IPS-15b (cell line): ENCODE measurements at regions not wholly inside any gene's neighbourhood (a gene's known extent, or its start where the extent isn't known, plus 50 kb on each side); places are given as distances from the start of the nearest gene placed in this dataset.

ENCODE experiments used
- H3K27me3 ChIP-seq: one replicate; pipeline ENCODE4 v1.6.1; 2013; ENCODE audit warnings: low read length; ENCODE audit not compliant: control insufficient read depth, insufficient read depth
- H3K36me3 ChIP-seq: one replicate; pipeline ENCODE4 v1.6.1; 2013; ENCODE audit warnings: low read length; ENCODE audit not compliant: control insufficient read depth, insufficient read depth
- H3K4me1 ChIP-seq: one replicate; pipeline ENCODE4 v1.6.1; 2013; ENCODE audit warnings: mild to moderate bottlenecking, low read length; ENCODE audit not compliant: control insufficient read depth, insufficient read depth
- H3K4me3 ChIP-seq: one replicate; pipeline ENCODE4 v1.5.1; 2013; ENCODE audit warnings: low read depth, low read length
- H3K9ac ChIP-seq: one replicate; pipeline ENCODE4 v1.6.1; 2013; ENCODE audit warnings: low read depth, mild to moderate bottlenecking, low read length
- H3K9me3 ChIP-seq: one replicate; pipeline ENCODE4 v1.6.1; 2013; ENCODE audit warnings: mild to moderate bottlenecking, low read length; ENCODE audit not compliant: control insufficient read depth, insufficient read depth

GRCh38 chr15:93152951-93153350, 63.9 kb upstream of the RGMA start:
- H3K9ac ChIP-seq, result no peak overlapping the region
- no peaks in the 10 kb centered on the region for H3K9me3 ChIP-seq
- H3K4me1 ChIP-seq, result peaks cover 13% of the 10 kb centered on the region

GRCh38 chr15:93152360-93152759, 63.3 kb upstream of the RGMA start:
- Histone ChIP-seq H3K4me1 (peaks cover 13% of the 10 kb centered on the region), H3K9me3 (no peaks in the 10 kb centered on the region), H3K4me3 (no peak overlapping the region), H3K9ac (no peak overlapping the region), H3K27me3 (no peaks in the 10 kb centered on the region), H3K36me3 (no peaks in the 10 kb centered on the region)

More at GRCh38 chr15:93152951-93153350, 63.9 kb upstream of the RGMA start:
- Histone ChIP-seq H3K27me3 (no peaks in the 10 kb centered on the region), H3K36me3 (no peaks in the 10 kb centered on the region), H3K4me3 (no peak overlapping the region)

- Histone ChIP-seq H3K27me3 (no peaks in the 10 kb centered on the region), H3K4me3 (no peak overlapping the region), H3K4me1 (peaks cover 13% of the 10 kb centered on the region), H3K9ac (no peak overlapping the region), H3K9me3 (no peaks in the 10 kb centered on the region), H3K36me3 (no peaks in the 10 kb centered on the region)
Observed at GRCh38 chr15:93150910-93151881, 62.2 kb upstream of the RGMA start.

- no peaks in the 10 kb centered on the region for H3K9me3 ChIP-seq
- H3K4me1 ChIP-seq, result peaks cover 4% of the 10 kb centered on the region
- H3K4me3 ChIP-seq, result no peak overlapping the region
- H3K27me3 ChIP-seq, result no peaks in the 10 kb centered on the region
- H3K9ac ChIP-seq, result no peak overlapping the region
- no peaks in the 10 kb centered on the region for H3K36me3 ChIP-seq
Observed at GRCh38 chr15:93146601-93147000, 57.6 kb upstream of the RGMA start.

- Histone ChIP-seq H3K27me3 (no peaks in the 10 kb centered on the region), H3K9ac (no peak overlapping the region), H3K9me3 (no peaks in the 10 kb centered on the region), H3K4me3 (no peak overlapping the region), H3K36me3 (no peaks in the 10 kb centered on the region), H3K4me1 (peaks cover 3% of the 10 kb centered on the region)
Observed at GRCh38 chr15:93146196-93146595, 57.2 kb upstream of the RGMA start.

DNA sequence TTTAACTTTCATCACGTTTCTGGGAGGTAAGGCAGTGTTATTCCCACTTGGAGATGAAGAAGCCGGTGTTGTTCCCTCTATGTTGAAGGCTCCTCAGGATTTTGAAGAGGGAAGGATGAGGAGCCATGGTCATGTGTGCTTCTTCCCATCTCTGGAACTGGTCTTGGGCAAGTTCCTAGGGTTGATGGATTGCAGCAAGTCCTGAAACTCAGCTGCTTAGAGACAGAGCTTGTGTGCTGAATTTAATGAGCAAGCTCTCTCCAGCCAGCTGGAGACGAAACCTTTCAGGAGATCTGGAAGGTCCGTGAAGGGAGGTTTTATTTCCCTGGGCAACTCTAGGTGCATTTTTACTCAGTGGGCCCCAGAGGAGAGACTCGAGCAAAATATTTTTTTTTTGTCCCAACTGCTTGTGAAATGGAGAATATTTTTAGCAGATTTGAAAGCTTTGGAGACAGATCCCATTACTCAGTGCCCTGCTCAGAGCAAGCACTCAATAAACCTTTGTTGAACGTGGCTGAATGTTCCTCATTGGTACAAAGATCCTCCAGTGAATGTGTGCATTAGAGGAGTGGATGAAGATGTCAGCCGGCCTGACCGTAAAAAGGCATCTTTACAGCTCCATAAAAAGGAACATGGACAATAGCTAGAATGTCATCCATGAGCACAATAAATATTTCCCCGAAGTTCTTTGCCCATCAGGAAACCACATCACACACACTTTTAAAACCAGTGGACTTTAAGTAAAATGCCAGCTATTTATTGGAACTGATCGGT, 55.6 kb upstream of the RGMA start:
- no peak overlapping the region for H3K9ac ChIP-seq
- no peak overlapping the region for H3K4me3 ChIP-seq
- no peaks in the 10 kb centered on the region for H3K4me1 ChIP-seq
- no peaks in the 10 kb centered on the region for H3K9me3 ChIP-seq
- no peaks in the 10 kb centered on the region for H3K36me3 ChIP-seq
- H3K27me3 ChIP-seq, result peaks cover 2% of the 10 kb centered on the region

DNA sequence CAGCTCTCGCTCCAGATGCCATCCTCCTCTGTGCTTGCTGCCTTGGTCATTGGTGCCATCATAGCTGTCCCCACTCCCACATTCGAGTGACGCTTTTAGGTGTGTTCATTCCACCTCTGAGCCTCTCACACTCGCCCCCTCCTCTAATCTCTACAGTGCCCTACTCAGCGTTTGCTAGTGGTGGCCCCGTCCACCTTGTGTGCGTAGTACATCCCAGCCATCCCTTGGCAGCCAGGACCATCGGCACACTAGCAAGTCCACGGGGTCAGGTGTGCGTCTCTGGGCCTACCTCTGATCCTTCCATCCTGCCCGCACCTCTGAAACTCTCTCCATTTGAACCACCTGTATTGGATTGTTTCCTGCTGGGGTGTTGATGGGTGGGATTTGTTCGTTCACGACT, 54.2 kb upstream of the RGMA start:
- Histone ChIP-seq H3K4me1 (no peaks in the 10 kb centered on the region), H3K36me3 (no peaks in the 10 kb centered on the region), H3K9me3 (no peaks in the 10 kb centered on the region), H3K4me3 (no peak overlapping the region), H3K27me3 (peaks cover 8% of the 10 kb centered on the region), H3K9ac (no peak overlapping the region)

DNA sequence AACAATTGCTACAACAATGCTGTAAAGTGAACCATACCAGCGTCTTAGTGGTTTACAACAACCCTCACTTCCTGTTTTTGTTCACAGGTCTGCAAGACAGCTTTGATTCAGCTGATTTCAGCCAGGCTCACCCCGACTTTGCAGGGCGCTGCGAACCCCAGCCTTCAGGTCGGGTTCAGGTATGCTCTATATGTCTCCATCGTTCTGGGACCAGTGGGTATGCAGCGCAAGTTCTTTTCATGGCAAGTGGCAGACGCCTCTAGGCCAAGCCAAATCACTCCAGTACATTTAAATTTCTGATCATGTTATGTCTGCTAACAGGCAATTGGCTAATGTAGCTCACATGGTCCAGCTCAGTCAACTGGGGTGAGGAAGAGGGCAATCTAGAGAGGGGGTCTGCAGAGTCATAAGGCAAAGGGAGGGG, 52.4 kb upstream of the RGMA start:
- Histone ChIP-seq H3K9me3 (no peaks in the 10 kb centered on the region), H3K27me3 (peaks cover 15% of the 10 kb centered on the region), H3K4me1 (peaks cover 6% of the 10 kb centered on the region), H3K36me3 (no peaks in the 10 kb centered on the region), H3K9ac (no peak overlapping the region), H3K4me3 (no peak overlapping the region)

DNA sequence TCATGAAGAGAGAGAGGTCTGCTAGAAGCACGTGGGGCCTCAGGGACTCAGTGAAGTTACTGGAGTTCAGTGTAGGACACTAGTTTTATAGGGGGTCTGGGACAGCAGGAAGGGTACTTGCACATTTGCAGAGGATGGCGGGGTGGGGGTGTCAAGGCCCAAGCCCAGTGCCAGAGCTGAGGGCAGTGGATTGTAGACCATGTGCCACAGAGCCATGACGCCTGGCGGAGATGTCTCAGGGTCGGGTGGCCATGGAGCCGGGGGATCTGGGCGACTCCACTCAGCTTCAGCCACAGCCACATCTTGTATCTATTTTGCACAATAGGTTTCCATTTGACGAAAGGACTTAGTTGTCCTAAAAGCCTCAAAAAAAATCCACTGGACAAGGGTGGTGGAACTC, 50.4 kb upstream of the RGMA start:
- no peak overlapping the region for H3K4me3 ChIP-seq
- no peaks in the 10 kb centered on the region for H3K36me3 ChIP-seq
- peaks cover 20% of the 10 kb centered on the region for H3K27me3 ChIP-seq

GRCh38 chr15:93138681-93139250, 49.8 kb upstream of the RGMA start:
- peaks cover 21% of the 10 kb centered on the region for H3K4me1 ChIP-seq
- no peaks in the 10 kb centered on the region for H3K9me3 ChIP-seq
- peaks cover 22% of the 10 kb centered on the region for H3K27me3 ChIP-seq

More for the DNA sequence above, 50.4 kb upstream of the RGMA start:
- Histone ChIP-seq H3K9me3 (no peaks in the 10 kb centered on the region), H3K4me1 (peaks cover 18% of the 10 kb centered on the region), H3K9ac (no peak overlapping the region)

More at GRCh38 chr15:93138681-93139250, 49.8 kb upstream of the RGMA start:
- Histone ChIP-seq H3K36me3 (no peaks in the 10 kb centered on the region), H3K4me3 (no peak overlapping the region), H3K9ac (no peak overlapping the region)
